ENCODE measurements at regions not wholly inside any gene's neighbourhood (a gene's known extent, or its start where the extent isn't known, plus 50 kb on each side); places are given as distances from the start of the nearest gene placed in this dataset.

- Histone ChIP-seq H3K9me3 (ENCODE audit: low read length) (no peaks in the 10 kb centered on the region), H3K79me2 (ENCODE audit: insufficient read depth, low read depth, low read length) (no peaks in the 10 kb centered on the region), H3K36me3 (ENCODE audit: insufficient read depth, low read length) (no peaks in the 10 kb centered on the region), H2AFZ (ENCODE audit: low read length) (no peak overlapping the region), H4K20me1 (ENCODE audit: insufficient read depth, low read length) (no peaks in the 10 kb centered on the region), H3K27ac (ENCODE audit: low read depth, low read length, poor library complexity, severe bottlenecking) (no peak overlapping the region), H3K9me2 (ENCODE audit: insufficient read depth, low read length) (no peaks in the 10 kb centered on the region), H3K4me2 (ENCODE audit: low read length) (no peak overlapping the region), H3K4me1 (ENCODE audit: insufficient read depth, low read length, poor library complexity, severe bottlenecking) (no peaks in the 10 kb centered on the region), H3K4me3 (ENCODE audit: low read depth, low read length, poor library complexity, severe bottlenecking) (no peak overlapping the region)
- TF ChIP-seq CTCF (conservative IDR thresholded peaks at IDR 0.05; ENCODE audit: low read length) (no peak), EZH2phosphoT487 (IDR thresholded peaks at IDR 0.05; ENCODE audit: borderline replicate concordance, low read depth, low read length) (no peak)
- intact Hi-C loops (cut with micrococcal nuclease; ENCODE audit: unreplicated experiment) = no loop called here
- BruUV-seq (replicated peaks) = no TSS peak
- ChIA-PET CTCF (ENCODE audit: unreplicated experiment) (no interaction called here), POLR2A (no interaction called here)
- DNase-seq (ENCODE audit: low spot score) = no peak
Observed at GRCh38 chr18:77872166-77872565, 622.5 kb downstream of the GALR1 start.

- H3K4me3 ChIP-seq (ENCODE audit: low read depth, low read length, poor library complexity, severe bottlenecking) = no peak overlapping the region
- H3K4me1 ChIP-seq (ENCODE audit: insufficient read depth, low read length, poor library complexity, severe bottlenecking) = no peaks in the 10 kb centered on the region
- no peaks in the 10 kb centered on the region for H3K79me2 ChIP-seq (ENCODE audit: insufficient read depth, low read depth, low read length)
- POLR2A ChIA-PET = interaction anchor here (0.5 kb wide), 1 partner anchor 165 kb away, joined by 3 read pairs; no protein-coding TSS in a partner anchor
- CTCF ChIA-PET (ENCODE audit: unreplicated experiment) = no interaction called here
- no peak overlapping the region for H3K27ac ChIP-seq (ENCODE audit: low read depth, low read length, poor library complexity, severe bottlenecking)
- H3K9me3 ChIP-seq (ENCODE audit: low read length) = no peaks in the 10 kb centered on the region
- H4K20me1 ChIP-seq (ENCODE audit: insufficient read depth, low read length) = no peaks in the 10 kb centered on the region
- H3K36me3 ChIP-seq (ENCODE audit: insufficient read depth, low read length) = no peaks in the 10 kb centered on the region
- intact Hi-C loops (cut with micrococcal nuclease; ENCODE audit: unreplicated experiment) = no loop called here
- no peaks in the 10 kb centered on the region for H3K9me2 ChIP-seq (ENCODE audit: insufficient read depth, low read length)
- no peak overlapping the region for H3K4me2 ChIP-seq (ENCODE audit: low read length)
- no peak overlapping the region for H2AFZ ChIP-seq (ENCODE audit: low read length)
- TF ChIP-seq EZH2phosphoT487 (IDR thresholded peaks at IDR 0.05; ENCODE audit: borderline replicate concordance, low read depth, low read length) = no peak
- no peak for TF ChIP-seq CTCF (conservative IDR thresholded peaks at IDR 0.05; ENCODE audit: low read length)
- no TSS peak for BruUV-seq (replicated peaks)
- DNase-seq (ENCODE audit: low spot score) = no peak
Observed at GRCh38 chr18:77876319-77876865, 626.7 kb downstream of the GALR1 start.

GRCh38 chr18:77879829-77880228 lies 630.2 kb downstream of the GALR1 start:
- Histone ChIP-seq H3K4me2 (ENCODE audit: low read length) (no peak overlapping the region), H3K4me1 (ENCODE audit: insufficient read depth, low read length, poor library complexity, severe bottlenecking) (no peaks in the 10 kb centered on the region), H4K20me1 (ENCODE audit: insufficient read depth, low read length) (no peaks in the 10 kb centered on the region), H3K4me3 (ENCODE audit: low read depth, low read length, poor library complexity, severe bottlenecking) (no peak overlapping the region), H2AFZ (ENCODE audit: low read length) (no peak overlapping the region), H3K9me2 (ENCODE audit: insufficient read depth, low read length) (no peaks in the 10 kb centered on the region), H3K36me3 (ENCODE audit: insufficient read depth, low read length) (no peaks in the 10 kb centered on the region), H3K27ac (ENCODE audit: low read depth, low read length, poor library complexity, severe bottlenecking) (no peak overlapping the region), H3K9me3 (ENCODE audit: low read length) (no peaks in the 10 kb centered on the region), H3K79me2 (ENCODE audit: insufficient read depth, low read depth, low read length) (no peaks in the 10 kb centered on the region)
- ChIA-PET CTCF (ENCODE audit: unreplicated experiment) (no interaction called here), POLR2A (no interaction called here)
- intact Hi-C loops (cut with micrococcal nuclease; ENCODE audit: unreplicated experiment) = no loop called here
- DNase-seq (ENCODE audit: low spot score) = no peak
- BruUV-seq (replicated peaks) = no TSS peak
- TF ChIP-seq CTCF (conservative IDR thresholded peaks at IDR 0.05; ENCODE audit: low read length) (no peak), EZH2phosphoT487 (IDR thresholded peaks at IDR 0.05; ENCODE audit: borderline replicate concordance, low read depth, low read length) (no peak)
